SK-N-SH treated with all-trans-retinoic acid at 6 μM for 48 hours (cell line): ENCODE measurements at regions not wholly inside any gene's neighbourhood (a gene's known extent, or its start where the extent isn't known, plus 50 kb on each side); places are given as distances from the start of the nearest gene placed in this dataset.

Experiments used
- ATAC-seq: fragments of 200-7000 bp; cut with Tn5 transposase; 3 replicates; pipeline ENCODE4 v1.9.1; 2020; ENCODE audit warnings: mild to moderate bottlenecking, moderate library complexity
- ARNTL ChIP-seq: fragments of 450-650 bp; formaldehyde crosslinking; IDR thresholded peaks from 2 replicates; pipeline ENCODE4 v1.5.0; 2020; ENCODE audit warnings: low read depth, mild to moderate bottlenecking, moderate library complexity, borderline replicate concordance
- BACH2 ChIP-seq: fragments of 250-450 bp; sonication (Bioruptor Pico); IDR thresholded peaks from 2 replicates; pipeline ENCODE4 v1.9.0; 2021; ENCODE audit warnings: mild to moderate bottlenecking, borderline replicate concordance
- CSDC2 ChIP-seq: fragments of 250-450 bp; sonication (Bioruptor Pico); IDR thresholded peaks from 2 replicates; pipeline ENCODE4 v1.5.0; 2020; ENCODE audit warnings: mild to moderate bottlenecking, moderate library complexity
- ESRRG ChIP-seq: fragments of 250-450 bp; sonication (Bioruptor Pico); IDR thresholded peaks from 2 replicates; pipeline ENCODE4 v1.6.1; 2021; ENCODE audit warnings: mild to moderate bottlenecking
- GLIS3 ChIP-seq: fragments of 250-450 bp; sonication (Bioruptor Pico); IDR thresholded peaks from 2 replicates; pipeline ENCODE4 v1.5.0; 2020; ENCODE audit warnings: mild to moderate bottlenecking, moderate library complexity
- ISL1 ChIP-seq: fragments of 250-450 bp; sonication (Bioruptor Pico); IDR thresholded peaks from 2 replicates; pipeline ENCODE4 v2.1.2; 2022; ENCODE audit warnings: mild to moderate bottlenecking, moderate library complexity
- OSR1 ChIP-seq: fragments of 250-450 bp; sonication (Bioruptor Pico); IDR thresholded peaks from 2 replicates; pipeline ENCODE4 v1.8.0; 2022; ENCODE audit warnings: moderate library complexity, mild to moderate bottlenecking, inconsistent platforms
- PPARA ChIP-seq: fragments of 250-450 bp; sonication (Bioruptor Pico); IDR thresholded peaks from 2 replicates; pipeline ENCODE4 v1.5.0; 2020; ENCODE audit warnings: mild to moderate bottlenecking, borderline replicate concordance
- SNAI2 ChIP-seq: fragments of 250-450 bp; sonication (Bioruptor Pico); IDR thresholded peaks from 2 replicates; pipeline ENCODE4 v1.5.0; 2020; ENCODE audit warnings: mild to moderate bottlenecking, moderate library complexity
- TOX ChIP-seq: fragments of 250-450 bp; sonication (Bioruptor Pico); IDR thresholded peaks from 2 replicates; pipeline ENCODE4 v1.8.0; 2021; ENCODE audit warnings: mild to moderate bottlenecking, moderate library complexity, borderline replicate concordance
- ZC3H10 ChIP-seq: fragments of 250-450 bp; sonication (Bioruptor Pico); IDR thresholded peaks from 2 replicates; pipeline ENCODE4 v1.5.1; 2021; ENCODE audit warnings: mild to moderate bottlenecking, moderate library complexity
- ZFP3 ChIP-seq: fragments of 250-450 bp; sonication (Bioruptor Pico); IDR thresholded peaks from 2 replicates; pipeline ENCODE4 v1.5.0; 2020; ENCODE audit warnings: mild to moderate bottlenecking, moderate library complexity
- ZFP30 ChIP-seq: fragments of 450-650 bp; formaldehyde crosslinking; IDR thresholded peaks from 2 replicates; pipeline ENCODE4 v1.5.0; 2022; ENCODE audit warnings: mild to moderate bottlenecking, moderate library complexity
- ZNF565 ChIP-seq: fragments of 450-650 bp; formaldehyde crosslinking; conservative IDR thresholded peaks from 2 replicates; pipeline ENCODE4 v1.5.0; 2020; ENCODE audit warnings: low read depth, mild to moderate bottlenecking, moderate library complexity
- ZNF8 ChIP-seq: fragments of 450-650 bp; formaldehyde crosslinking; IDR thresholded peaks from 2 replicates; pipeline ENCODE4 v1.5.0; 2020; ENCODE audit warnings: mild to moderate bottlenecking, moderate library complexity
- TF ChIP-seq, protein P1 (sequence below): fragments of 250-450 bp; sonication (Bioruptor Pico); IDR thresholded peaks from 2 replicates; pipeline ENCODE4 v1.5.0; 2020; ENCODE audit warnings: mild to moderate bottlenecking, moderate library complexity
- TF ChIP-seq, protein P2 (sequence below): fragments of 250-450 bp; sonication (Bioruptor Pico); IDR thresholded peaks from 2 replicates; pipeline ENCODE4 v1.8.0; 2021; ENCODE audit warnings: low read depth, mild to moderate bottlenecking, moderate library complexity, borderline replicate concordance
- TF ChIP-seq, protein P3 (sequence below): fragments of 250-450 bp; sonication (Bioruptor Pico); IDR thresholded peaks from 2 replicates; pipeline ENCODE4 v1.8.0; 2020; ENCODE audit warnings: mild to moderate bottlenecking, moderate library complexity, borderline replicate concordance
- TF ChIP-seq, protein P4 (sequence below): fragments of 250-450 bp; sonication (Bioruptor Pico); IDR thresholded peaks from 2 replicates; pipeline ENCODE4 v1.5.1; 2021; ENCODE audit warnings: mild to moderate bottlenecking, moderate library complexity

GRCh38 chr1:235023711-235024439 is 104.8 kb downstream of the TOMM20 start:
- TF ChIP-seq ARNTL (CRISPR knock-in tag), result no peak
- TF ChIP-seq ZFP3 (CRISPR knock-in tag), result no peak
- TF ChIP-seq, protein P1, sequence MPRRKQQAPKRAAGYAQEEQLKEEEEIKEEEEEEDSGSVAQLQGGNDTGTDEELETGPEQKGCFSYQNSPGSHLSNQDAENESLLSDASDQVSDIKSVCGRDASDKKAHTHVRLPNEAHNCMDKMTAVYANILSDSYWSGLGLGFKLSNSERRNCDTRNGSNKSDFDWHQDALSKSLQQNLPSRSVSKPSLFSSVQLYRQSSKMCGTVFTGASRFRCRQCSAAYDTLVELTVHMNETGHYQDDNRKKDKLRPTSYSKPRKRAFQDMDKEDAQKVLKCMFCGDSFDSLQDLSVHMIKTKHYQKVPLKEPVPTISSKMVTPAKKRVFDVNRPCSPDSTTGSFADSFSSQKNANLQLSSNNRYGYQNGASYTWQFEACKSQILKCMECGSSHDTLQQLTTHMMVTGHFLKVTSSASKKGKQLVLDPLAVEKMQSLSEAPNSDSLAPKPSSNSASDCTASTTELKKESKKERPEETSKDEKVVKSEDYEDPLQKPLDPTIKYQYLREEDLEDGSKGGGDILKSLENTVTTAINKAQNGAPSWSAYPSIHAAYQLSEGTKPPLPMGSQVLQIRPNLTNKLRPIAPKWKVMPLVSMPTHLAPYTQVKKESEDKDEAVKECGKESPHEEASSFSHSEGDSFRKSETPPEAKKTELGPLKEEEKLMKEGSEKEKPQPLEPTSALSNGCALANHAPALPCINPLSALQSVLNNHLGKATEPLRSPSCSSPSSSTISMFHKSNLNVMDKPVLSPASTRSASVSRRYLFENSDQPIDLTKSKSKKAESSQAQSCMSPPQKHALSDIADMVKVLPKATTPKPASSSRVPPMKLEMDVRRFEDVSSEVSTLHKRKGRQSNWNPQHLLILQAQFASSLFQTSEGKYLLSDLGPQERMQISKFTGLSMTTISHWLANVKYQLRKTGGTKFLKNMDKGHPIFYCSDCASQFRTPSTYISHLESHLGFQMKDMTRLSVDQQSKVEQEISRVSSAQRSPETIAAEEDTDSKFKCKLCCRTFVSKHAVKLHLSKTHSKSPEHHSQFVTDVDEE, result no peak
- TF ChIP-seq SNAI2 (CRISPR knock-in tag), result no peak
- no peak for TF ChIP-seq PPARA
- TF ChIP-seq, protein P2, sequence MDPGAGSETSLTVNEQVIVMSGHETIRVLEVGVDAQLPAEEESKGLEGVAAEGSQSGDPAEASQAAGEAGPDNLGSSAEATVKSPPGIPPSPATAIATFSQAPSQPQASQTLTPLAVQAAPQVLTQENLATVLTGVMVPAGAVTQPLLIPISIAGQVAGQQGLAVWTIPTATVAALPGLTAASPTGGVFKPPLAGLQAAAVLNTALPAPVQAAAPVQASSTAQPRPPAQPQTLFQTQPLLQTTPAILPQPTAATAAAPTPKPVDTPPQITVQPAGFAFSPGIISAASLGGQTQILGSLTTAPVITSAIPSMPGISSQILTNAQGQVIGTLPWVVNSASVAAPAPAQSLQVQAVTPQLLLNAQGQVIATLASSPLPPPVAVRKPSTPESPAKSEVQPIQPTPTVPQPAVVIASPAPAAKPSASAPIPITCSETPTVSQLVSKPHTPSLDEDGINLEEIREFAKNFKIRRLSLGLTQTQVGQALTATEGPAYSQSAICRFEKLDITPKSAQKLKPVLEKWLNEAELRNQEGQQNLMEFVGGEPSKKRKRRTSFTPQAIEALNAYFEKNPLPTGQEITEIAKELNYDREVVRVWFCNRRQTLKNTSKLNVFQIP (CRISPR knock-in tag), result no peak
- no peak for TF ChIP-seq ZC3H10 (CRISPR knock-in tag)
- no peak for TF ChIP-seq ZNF565
- TF ChIP-seq, protein P3, sequence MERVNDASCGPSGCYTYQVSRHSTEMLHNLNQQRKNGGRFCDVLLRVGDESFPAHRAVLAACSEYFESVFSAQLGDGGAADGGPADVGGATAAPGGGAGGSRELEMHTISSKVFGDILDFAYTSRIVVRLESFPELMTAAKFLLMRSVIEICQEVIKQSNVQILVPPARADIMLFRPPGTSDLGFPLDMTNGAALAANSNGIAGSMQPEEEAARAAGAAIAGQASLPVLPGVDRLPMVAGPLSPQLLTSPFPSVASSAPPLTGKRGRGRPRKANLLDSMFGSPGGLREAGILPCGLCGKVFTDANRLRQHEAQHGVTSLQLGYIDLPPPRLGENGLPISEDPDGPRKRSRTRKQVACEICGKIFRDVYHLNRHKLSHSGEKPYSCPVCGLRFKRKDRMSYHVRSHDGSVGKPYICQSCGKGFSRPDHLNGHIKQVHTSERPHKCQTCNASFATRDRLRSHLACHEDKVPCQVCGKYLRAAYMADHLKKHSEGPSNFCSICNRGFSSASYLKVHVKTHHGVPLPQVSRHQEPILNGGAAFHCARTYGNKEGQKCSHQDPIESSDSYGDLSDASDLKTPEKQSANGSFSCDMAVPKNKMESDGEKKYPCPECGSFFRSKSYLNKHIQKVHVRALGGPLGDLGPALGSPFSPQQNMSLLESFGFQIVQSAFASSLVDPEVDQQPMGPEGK, result no peak
- TF ChIP-seq TOX (CRISPR knock-in tag), result no peak
- no peak for TF ChIP-seq BACH2 (CRISPR knock-in tag)
- no peak for TF ChIP-seq CSDC2 (CRISPR knock-in tag)
- TF ChIP-seq ESRRG (CRISPR knock-in tag), result no peak
- no peak for TF ChIP-seq GLIS3 (CRISPR knock-in tag)
- no peak for TF ChIP-seq ZFP30
- TF ChIP-seq, protein P4, sequence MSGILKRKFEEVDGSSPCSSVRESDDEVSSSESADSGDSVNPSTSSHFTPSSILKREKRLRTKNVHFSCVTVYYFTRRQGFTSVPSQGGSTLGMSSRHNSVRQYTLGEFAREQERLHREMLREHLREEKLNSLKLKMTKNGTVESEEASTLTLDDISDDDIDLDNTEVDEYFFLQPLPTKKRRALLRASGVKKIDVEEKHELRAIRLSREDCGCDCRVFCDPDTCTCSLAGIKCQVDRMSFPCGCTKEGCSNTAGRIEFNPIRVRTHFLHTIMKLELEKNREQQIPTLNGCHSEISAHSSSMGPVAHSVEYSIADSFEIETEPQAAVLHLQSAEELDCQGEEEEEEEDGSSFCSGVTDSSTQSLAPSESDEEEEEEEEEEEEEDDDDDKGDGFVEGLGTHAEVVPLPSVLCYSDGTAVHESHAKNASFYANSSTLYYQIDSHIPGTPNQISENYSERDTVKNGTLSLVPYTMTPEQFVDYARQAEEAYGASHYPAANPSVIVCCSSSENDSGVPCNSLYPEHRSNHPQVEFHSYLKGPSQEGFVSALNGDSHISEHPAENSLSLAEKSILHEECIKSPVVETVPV, result no peak
- no peak for TF ChIP-seq ZNF8 (CRISPR knock-in tag)
- no peak for TF ChIP-seq ISL1 (CRISPR knock-in tag)
- no peak for TF ChIP-seq OSR1 (CRISPR knock-in tag)
- no peak for ATAC-seq

GRCh38 chr1:235022981-235023710 is 105.5 kb downstream of the TOMM20 start:
- ATAC-seq, result no peak

More at GRCh38 chr1:235022981-235023710, 105.5 kb downstream of the TOMM20 start:
- no peak for TF ChIP-seq ZC3H10 (CRISPR knock-in tag)
- TF ChIP-seq, protein P1, result no peak
- no peak for TF ChIP-seq ISL1 (CRISPR knock-in tag)
- TF ChIP-seq ESRRG (CRISPR knock-in tag), result no peak
- no peak for TF ChIP-seq PPARA
- no peak for TF ChIP-seq GLIS3 (CRISPR knock-in tag)
